NCI-H2227 (cell line): ENCODE measurements at regions not wholly inside any gene's neighbourhood (a gene's known extent, or its start where the extent isn't known, plus 50 kb on each side); places are given as distances from the start of the nearest gene placed in this dataset.

ENCODE experiments used
- DNase-seq: peaks from one replicate; lab custom pipeline; 2025; ENCODE audit not compliant: unreplicated experiment; lab: John Stamatoyannopoulos, UW

DNA sequence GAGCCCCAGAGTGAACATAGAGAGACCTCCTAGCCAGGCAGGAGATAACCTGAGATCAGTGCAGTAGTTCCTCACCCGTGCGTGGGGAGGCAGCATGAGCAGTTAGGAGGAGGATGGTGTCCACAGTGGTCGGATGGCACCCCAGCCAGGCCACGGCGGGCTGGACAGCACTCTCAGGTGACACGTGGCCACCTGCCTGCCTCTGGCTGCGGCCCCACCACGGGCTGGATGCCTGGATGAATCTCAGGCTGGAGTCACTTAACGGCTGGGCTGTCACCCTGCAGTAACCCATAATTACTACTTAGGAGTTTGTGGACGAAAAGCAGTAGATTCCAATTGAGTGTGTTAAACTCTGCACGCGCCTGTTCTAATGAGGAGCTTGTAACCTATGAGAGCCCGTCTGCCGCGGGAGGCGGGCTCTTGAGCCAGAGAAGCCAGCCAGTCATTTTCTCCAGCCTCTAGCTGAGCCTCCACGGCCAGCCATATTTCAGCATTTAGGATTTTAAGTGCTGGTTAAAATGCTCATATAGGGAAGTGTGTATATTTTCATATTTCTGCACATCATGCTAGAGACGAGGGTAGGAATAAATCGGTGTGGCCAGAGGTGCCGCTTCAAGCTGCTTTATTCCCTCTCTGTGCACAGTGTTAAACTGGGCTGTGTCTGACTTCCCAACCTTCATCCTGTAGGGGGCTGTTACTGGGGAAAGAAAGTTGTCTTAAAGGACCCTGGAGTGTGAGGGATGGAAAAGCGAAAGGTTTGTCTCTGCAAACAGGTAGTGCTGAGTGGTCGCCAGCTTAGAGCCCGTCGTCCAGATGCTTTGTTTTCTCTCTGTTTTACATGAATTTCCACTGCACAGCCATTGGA, 144.0 kb downstream of the GLI2 start:
- DNase-seq, result peak; percentile 88

DNA sequence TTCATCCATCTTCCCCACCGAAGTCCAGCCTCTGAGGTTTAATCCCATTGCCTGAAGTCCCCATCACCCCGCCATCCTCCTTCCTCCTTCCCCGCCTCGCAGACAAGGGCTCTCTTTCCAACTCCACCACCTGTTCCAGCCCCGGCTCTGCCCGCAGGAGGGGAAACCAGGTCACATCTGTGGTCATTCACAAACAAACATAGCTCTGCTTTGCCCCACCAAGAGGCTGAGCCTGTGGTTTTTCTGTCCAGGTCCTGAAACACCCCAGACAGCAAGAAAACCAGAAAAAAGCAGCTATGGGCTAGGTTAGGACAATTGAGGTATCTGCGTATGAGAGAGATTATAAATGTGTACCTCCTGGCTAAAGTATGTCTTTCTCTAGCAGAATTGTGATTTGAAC, 144.7 kb downstream of the GLI2 start:
- no peak for DNase-seq

DNA sequence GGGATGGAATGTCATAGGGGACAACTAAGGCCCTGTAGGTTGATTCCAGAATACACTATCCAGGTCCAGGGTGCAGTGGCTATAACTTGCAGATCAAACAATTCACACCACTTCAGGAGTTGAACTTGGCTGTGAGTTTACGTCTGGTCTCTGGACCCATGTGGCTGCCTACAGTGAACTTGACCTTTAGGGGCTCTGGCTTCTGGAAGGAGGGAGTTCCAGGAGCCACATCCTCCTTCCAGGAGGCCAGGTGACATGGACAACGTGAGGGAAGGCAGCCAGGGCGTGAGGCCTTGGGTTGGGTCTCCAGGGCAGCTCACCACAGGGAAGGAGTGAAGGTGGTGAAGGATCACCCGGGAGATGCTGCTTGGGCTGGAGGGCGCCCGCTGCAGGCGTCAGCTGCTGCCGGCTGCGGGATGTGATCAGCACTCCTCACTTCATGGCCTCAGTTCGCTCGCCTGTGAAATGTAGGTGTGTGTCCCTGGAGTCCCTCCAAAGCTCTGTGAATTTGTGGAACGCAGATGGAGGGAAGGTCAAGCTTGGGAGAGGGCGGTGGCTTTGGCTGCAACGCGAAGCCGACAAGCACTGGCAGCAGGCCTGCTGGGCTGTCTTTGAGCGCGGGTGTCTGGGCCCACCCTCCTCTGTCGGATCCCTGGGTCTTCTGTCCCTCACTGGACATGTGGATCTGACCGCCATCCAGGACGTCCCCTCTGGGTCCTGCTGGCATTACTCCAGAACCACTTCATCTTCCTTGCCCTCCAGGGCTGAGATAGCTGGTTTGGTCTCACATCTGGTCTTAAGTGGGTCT, 146.5 kb downstream of the GLI2 start:
- DNase-seq, result no peak

DNA sequence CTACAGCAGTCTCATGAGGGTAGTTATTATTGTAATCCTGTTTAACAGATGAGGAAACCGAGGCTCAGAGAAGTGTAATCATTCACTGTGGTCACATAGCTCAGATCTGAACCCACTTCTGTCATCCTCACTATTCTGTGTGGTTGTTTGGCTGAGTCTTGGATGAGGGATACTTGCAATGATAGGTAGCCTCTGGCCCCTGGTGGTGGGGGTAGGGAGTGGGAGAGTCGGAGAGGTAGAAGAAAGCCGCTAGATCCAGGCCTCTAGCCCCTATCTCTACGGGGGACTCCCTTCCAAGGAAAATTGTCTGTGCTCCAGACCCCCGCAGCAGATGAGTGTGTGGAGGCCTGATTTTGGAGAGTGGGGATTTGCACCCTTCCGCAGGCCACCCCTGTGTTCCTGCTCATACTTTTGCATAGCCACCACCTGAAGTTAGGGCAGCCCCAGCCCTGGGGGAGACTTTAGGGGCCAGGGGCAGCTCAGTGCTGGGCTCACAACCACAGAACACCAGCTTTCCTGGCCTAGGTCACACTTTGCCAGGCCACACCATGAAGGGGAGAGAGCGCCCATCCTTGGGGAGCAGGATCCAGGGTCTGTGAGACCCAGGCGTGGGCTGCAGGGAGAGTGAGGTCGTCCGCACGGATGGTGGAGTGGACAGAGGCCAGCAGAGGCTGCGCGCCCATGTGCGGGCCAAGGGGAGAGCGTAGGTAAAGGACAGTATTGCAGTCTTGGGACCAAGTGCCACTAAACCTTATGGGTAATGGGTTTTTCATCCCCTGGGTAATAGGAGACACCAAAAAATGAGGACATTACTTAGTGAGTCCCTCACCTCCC, 148.2 kb downstream of the GLI2 start:
- no peak for DNase-seq

DNA sequence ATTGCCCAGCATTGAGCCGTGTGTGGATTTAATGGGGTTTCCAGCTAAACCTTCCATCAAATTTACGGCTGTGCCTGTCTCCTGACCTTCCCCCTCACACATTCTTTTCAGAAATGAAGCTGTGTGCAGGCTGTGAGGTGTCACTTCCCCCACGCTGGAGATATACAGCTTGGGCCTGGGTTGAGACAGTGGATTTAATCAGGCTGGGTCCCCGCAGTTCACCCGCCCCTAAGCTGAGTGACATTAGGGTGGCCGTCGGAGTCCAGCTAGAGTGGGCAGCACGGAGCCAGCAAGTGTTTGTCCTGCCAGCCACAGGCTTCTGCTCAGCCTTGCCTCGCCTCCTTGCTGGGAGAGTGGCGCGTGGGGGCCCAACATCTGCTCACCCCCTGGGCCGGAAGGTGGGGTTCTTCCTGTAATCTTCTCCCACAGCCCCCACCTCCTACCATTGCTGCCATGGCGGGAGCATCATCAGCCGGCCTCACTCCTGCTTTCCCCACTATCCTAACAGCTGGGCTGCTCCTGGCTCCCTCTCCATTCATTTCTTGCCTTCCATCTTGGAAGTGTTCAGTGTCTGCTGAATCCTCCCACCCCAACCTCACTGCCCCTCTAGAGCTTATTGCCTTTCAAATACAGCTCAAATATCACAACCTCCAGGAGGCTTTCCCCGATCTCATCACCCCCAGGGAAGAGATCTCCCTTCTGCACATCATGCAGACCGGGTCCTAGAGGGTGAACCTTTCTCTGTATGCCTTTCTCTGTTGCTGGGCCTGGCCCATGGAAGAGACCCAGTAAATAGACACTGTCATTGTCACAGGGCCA, 149.0 kb downstream of the GLI2 start:
- DNase-seq, result no peak

DNA sequence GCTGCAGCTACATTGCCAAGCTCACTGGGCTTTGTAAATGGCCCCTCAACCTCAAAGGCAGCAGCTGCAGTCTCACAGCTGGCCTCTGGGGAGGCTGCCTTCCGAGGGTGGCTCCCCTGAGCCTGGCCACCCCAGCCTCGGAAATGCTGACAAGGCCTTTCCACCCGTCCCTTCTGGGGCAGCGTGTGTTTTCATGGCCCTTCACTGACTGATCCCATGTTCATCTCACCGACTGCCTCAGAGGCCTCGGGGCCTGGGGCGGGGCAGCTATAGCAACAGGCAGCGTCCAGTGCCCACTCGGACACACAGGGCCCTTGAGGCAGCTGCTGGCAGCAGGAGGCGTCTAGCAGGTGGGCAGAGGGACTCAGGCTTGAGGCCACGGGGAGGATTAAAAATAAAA, 149.7 kb downstream of the GLI2 start:
- DNase-seq, result no peak

DNA sequence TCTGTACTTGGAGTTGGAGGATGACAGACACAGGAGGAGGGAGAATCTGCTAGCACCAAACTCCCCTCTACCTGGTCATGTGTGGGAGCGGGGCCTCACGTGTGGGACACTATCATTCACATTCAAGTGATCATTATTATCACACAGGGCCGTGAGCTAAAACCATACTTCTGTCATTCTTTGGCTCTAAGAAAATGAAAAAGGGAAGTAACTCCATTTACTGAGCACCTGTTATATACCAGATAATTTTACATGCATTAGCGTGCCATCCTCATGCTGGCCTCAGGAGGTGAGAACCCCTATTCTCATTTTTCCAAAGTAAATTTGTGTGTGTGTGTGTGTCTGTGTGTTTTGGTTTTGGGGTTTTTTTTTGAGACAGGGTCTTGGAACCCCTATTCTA, 150.1 kb downstream of the GLI2 start:
- no peak for DNase-seq

DNA sequence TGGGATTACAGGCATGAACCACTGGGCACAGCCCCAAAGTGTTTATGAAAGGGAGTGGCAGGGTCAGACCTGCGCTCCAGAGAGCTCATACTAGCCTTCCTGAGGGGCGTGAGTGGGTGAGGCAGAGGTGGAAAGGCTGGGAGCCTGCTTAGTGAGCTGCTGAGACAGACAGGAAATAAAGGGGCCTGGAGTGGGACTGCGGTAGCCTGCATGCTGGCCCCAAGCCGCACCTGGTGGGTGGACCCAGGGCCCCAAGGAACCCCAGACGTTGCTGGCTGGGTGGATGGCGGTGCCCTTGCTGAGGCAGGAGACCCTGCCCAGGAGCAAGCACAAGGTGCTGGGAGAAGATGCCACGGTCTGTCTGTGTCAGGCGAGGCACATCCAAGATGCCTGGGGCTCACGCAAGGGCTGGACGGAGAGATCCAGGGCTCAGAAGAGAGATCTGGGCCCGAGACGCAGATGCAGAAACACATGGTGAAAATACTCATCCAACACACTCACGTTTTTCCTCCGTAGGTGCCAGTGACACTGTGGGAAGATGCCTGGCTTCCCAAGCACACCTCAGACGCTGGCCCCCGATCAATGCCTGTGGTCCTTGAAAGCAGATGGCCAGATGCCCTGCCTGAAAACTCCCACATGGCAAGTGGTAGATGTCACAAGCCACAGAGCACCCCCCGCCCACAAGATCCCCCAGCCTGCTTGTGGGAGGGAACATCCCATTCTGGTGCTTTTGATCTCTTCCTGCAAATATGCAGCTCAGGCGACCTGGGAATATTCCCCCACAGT, 151.1 kb downstream of the GLI2 start:
- no peak for DNase-seq

DNA sequence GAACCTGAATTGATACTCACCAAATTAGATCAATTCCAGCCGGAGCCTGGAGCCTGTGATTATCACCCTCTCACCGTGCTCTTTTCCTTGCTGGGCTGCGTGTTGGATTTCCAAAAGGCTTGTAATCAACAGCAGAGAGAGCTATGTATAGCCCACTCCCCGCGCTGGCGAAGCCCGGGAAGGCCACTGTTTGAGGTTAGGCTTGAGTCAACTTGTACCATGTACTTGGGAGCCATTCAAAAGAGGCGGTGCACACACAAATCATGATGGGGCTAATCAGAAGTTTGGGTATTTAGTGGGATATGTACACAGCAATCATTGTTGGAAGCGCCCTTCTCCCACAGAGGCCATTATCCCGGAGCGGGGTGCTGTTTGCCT, 151.6 kb downstream of the GLI2 start:
- DNase-seq, result peak; percentile 82

DNA sequence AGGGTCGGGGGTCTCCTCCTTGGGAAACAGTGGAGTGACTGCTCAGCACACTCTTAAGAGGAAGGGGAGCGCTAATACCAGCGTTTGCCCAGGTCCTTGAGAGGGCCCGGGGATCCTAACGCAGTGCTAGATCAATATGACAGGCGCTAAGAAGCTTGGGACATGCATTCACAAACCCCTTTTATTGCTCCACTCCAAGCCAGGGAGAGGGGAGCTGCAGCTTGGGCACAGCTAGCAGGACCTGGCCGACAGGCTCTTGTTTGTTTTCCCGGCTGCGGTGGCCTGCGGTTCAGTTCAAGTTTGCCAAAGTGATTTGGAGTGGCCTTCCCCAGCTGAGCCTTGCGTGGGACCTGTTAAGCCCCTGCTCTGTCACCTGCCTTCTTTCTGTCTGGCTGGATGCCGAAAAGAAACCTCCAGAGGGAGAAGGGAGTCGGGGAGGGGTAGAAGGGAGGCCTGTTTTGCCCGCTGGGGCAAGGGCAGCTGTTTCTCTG, 152.1 kb downstream of the GLI2 start:
- DNase-seq, result peak; percentile 52

DNA sequence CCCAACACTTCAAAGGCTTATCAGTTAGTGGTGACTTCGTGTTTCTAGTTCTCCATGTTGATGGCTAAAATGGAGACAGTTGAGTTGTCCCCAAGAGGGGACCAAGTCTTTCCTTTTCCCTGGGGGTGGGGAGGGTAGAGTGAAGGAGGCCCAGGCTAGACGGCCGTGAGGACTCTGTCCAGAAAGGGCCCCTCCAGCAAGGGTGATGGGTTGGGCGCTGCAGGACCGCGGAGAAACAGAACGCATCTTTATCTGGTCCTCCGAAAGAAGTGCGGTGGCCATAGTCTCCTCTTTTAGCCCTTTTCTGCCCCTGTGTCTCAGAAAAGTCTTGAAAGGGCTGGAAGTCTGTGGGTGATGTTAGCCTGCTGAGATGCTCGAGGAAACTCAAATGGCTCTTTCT, 153.2 kb downstream of the GLI2 start:
- DNase-seq, result no peak

DNA sequence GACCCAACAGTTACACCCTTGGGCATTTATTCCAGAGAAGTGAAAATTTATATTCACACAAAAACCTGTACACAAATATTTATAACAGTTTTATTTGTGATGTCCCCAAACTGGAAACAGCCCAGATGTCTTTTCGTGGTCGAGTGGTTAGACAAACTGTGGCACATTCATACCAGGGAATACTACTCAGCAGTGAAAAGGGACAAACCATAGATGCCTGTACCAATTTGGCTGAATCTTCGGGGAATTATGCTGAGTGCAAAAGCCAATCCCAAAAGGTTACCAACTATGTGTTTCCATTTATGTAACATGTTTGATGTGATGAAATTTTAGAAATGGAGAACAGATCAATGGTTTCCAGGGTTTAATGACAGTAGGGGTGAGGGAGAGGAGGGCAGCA, 154.3 kb downstream of the GLI2 start:
- DNase-seq, result no peak

DNA sequence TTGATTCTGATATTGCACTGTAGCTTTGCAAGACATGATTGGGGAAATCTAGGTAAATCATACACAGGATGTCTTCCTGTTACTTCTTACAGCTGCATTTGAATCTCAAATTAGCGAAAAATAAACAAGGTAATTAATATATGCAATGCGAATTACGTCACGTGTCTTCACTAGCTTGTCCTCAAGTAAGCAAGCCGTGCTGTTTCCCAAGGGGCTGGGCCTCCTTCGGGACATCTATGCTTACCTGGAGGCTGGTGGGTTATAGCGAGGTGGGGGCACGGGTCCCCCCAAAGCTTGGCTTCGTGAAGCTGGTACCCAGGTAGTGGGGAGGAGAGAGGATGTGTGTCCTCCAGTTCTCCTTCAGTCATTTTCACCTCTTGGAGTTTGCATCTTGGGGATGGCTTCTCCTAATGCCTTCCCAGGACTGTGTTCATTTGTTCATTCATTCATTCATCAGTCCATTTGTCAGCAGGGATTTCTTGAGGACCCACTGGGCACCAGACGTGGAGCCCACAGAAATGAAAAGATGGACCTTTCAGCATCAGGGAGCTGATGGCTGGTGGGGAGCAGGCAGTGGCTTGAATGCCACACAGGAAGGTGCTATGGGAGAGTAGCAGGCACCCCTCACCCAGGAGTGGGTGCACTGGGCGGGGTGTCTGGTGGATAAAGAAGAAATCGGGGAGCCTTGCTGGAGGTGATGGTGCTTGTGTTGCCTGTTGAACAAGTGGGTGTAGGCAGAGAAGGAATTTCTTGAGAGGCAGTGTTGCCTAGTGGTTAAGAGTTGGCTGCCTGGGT, 155.1 kb downstream of the GLI2 start:
- no peak for DNase-seq

DNA sequence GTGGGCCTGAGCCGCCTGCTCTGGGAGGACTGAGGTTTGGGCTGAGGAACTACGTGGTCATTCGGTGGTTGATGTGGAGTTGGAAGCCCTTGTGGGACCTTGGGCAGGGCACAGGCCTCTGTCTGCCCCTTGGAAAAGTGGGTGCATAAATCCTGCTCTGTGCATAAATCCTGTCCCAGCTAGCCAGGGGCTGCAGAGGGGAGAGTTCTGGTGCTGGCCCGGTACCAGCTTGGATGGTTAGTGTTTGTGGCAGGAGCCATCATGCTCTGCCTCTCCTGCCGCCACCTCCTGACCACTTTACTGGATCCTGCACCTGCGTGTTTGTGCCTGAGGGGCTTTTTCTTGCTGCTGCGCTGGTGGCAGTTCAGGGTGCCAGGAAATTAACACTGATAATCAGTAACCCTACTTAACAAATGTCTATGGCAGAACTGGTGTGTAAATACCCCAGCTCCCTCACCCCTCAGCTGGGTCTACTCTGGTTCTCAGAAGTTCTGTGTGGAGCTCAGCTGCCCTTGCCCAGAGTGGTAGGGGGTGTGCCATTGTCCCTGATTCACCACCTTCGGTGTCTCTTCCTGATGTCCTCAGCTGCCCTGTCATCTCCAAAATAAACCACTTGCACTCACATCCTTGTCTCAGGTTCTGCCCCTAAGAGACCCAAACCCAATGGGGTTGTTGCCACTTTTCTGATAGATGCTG, 156.8 kb downstream of the GLI2 start:
- no peak for DNase-seq

DNA sequence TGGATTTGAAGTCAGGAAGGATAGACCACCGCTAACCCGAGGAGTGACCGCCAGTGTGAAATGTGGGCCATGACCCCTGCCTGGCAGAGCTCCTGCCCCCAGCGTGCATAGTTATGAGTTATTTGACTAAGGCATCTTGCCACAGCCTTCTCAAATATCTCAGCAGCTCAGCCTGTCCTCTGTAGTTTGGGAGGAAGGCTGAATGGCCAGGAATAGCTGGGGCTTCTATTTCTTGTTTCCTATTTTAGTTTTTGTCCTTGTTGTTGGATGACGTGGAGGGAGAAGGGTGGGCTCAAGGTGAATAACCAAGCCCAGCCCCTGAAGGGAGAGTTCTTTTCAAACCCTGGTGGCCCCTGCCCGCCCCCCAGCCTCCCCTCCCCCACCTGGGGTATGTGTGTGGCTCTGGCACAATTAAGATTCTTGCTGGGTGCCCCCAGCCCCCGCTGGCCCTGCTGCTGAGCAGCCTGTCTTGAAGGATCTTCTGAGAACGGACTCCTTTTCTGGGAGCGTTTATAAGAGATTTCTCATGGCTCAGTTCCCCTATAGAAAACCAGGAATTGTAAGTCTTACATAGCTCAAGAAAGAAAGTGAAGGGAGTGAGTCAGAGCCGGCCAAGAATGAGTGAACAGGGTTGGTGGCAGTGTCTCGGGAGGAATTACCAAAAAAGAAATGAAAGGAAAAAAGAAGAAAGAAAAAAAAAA, 157.4 kb downstream of the GLI2 start:
- no peak for DNase-seq

DNA sequence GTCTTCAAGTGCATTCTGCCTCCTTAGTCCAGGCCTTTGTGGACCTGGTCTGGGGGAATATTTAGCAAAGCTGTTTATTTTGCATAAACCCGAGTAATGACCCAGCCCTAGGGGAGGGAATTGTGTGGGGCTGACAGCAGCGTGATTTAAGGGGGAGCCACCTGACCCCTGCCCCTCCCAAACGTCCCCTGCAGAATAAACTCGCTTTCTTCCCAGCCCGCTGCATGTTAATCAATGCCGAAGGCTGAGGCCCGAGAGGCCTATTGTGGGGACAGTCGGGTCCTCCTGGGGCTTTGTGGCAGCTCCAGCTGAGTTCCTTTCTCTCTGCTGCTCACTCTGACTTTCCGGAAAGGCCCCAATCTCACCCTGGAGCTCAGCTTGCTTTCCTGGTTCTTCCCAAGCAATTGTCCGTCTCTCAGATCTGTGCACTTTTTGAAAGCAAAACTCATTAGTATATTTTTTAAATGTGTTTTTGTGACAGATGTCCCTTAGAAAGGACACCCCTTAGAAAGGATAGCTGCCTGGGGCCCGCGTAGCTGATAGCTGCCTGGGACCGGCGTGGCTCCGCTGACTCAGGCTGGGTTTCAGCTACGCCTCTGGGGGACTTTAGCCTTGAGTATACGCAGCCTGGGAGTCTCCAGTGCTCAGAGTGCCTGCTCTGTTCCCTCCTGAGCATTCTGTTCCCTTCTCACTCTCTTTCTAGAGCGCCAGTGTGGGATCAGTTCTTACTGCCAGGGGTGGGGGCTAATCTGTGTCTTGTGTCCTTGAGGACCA, 158.3 kb downstream of the GLI2 start:
- no peak for DNase-seq

DNA sequence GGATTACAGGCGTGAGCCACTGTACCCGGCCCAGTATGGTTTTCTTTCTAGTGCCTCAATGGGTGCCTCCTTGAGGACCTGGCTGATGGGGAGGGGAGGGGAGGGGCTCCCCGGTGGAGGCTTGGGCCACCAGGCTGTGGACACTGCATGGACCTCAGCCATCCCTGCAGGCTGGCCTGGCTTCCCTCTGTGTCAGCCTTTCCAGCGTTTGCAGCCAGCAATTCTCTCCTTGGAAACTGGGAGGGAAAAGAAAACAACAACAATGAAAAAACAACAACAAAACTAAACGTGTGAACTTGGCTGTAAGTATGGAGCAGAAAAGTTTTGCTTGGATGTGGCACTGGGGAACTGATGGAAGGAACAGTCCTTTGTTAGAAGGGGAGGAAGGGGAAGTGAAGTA, 159.3 kb downstream of the GLI2 start:
- DNase-seq, result no peak
